ENCODE measurements at regions not wholly inside any gene's neighbourhood (a gene's known extent, or its start where the extent isn't known, plus 50 kb on each side); places are given as distances from the start of the nearest gene placed in this dataset.

- TF ChIP-seq CTCF (IDR thresholded peaks at IDR 0.05; ENCODE audit: low read depth, low read length, missing control alignments), result no peak
- no peak overlapping the region for H3K4me3 ChIP-seq (ENCODE audit: low read depth, low read length)
- DNase-seq (ENCODE audit: low read depth), result no peak
Measured at GRCh38 chr16:55968221-55968620, 93.0 kb upstream of the CES5A start.

- H3K4me3 ChIP-seq (ENCODE audit: low read depth, low read length), result no peak overlapping the region
- no peak for DNase-seq (ENCODE audit: low read depth)
- TF ChIP-seq CTCF (IDR thresholded peaks at IDR 0.05; ENCODE audit: low read depth, low read length, missing control alignments), result no peak
Measured at GRCh38 chr16:55964923-55965475, 89.8 kb upstream of the CES5A start.

DNA sequence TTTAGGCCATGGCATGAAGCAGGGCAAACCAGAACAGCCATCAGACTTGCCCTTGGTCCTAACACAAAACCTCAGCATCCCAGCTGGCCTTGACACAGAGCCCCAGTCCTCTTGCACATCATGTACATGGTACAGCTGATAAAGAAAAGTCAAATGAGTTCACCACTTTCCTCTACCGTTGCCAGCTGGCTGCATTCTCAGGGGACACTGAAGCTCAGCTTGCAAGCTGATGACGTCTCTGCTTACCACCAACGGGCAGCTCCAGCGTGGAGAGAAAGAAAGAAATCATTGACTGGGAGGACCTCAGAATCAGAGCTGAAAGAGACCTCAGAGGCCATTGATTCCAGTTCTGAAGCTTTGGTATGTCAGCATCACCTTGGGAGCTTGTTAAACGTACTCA lies 80.7 kb upstream of the CES5A start:
- no peak overlapping the region for H3K4me3 ChIP-seq (ENCODE audit: low read depth, low read length)
- DNase-seq (ENCODE audit: low read depth), result no peak
- no peak for TF ChIP-seq CTCF (IDR thresholded peaks at IDR 0.05; ENCODE audit: low read depth, low read length, missing control alignments)

- no peak overlapping the region for H3K4me3 ChIP-seq (ENCODE audit: low read depth, low read length)
- no peak for TF ChIP-seq CTCF (IDR thresholded peaks at IDR 0.05; ENCODE audit: low read depth, low read length, missing control alignments)
- DNase-seq (ENCODE audit: low read depth), result no peak
Measured at GRCh38 chr16:55955424-55955823, 80.3 kb upstream of the CES5A start.

DNA sequence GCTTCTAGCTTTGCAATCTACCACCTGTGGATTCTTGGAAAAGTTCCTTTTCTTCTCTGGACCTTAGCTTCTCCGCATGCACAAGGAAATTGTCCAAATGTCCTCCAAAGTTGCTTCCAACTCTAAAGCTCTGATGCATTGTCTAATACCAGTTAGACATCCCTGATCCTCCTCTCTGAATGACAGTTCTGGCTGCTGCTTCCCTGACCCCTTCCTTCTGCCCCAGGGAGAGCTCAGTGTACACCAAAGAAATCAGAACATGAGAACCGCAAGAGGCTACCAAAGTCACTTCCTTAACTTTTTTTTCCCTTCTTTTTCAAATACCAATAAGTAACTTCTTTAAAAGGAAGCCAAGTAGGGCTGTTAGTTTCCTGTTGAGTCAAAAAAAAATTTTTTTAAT lies 79.7 kb upstream of the CES5A start:
- TF ChIP-seq CTCF (IDR thresholded peaks at IDR 0.05; ENCODE audit: low read depth, low read length, missing control alignments), result no peak
- no peak overlapping the region for H3K4me3 ChIP-seq (ENCODE audit: low read depth, low read length)
- DNase-seq (ENCODE audit: low read depth), result no peak

- no peak for TF ChIP-seq CTCF (IDR thresholded peaks at IDR 0.05; ENCODE audit: low read depth, low read length, missing control alignments)
- H3K4me3 ChIP-seq (ENCODE audit: low read depth, low read length), result no peak overlapping the region
- DNase-seq (ENCODE audit: low read depth), result no peak
Measured at GRCh38 chr16:55949518-55949917, 74.3 kb upstream of the CES5A start.

DNA sequence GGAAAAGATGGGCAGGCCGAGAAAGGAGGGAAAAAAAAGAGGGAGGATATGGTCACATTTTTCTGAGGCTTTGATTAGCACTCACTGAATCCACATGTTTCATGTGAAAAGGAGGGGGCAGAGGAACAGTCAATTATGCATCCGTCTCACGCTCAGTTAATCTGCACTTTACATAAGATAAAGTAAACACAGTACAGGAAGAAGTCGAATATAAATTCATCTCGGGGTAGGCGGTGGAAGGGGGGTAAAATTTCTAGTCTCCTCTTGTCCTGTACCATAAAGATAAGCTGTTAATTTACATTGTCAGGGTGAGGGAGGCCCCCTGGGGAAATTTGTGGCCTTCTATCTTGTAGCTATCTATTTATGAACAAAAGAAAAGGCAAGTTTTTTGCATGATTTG lies 73.1 kb upstream of the CES5A start:
- no peak for TF ChIP-seq CTCF (IDR thresholded peaks at IDR 0.05; ENCODE audit: low read depth, low read length, missing control alignments)
- no peak for DNase-seq (ENCODE audit: low read depth)
- H3K4me3 ChIP-seq (ENCODE audit: low read depth, low read length), result no peak overlapping the region

Measured in GM12864 (cell line).